ENCODE measurements at regions not wholly inside any gene's neighbourhood (a gene's known extent, or its start where the extent isn't known, plus 50 kb on each side); places are given as distances from the start of the nearest gene placed in this dataset.

DNA sequence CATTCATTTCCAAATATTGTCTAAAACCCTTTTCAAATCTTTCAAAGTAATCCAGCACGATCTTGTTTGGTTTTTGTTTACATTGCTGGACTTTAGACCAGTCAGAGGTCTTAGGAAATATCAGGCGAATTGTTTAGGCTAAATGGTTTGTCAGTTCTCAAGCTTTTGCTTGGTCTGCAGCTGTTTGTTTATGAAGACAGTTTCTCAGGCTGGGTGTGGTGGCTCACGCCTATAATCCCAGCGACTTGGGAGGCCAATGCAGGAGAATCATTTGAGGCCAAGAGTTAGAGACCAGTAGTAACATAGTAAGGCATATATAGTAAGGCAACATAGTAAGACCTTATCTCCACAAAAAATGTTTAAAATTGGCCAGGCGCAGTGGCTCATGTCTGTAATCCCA, 77.5 kb downstream of the DNTTIP2 start:
- TF ChIP-seq, protein P1, sequence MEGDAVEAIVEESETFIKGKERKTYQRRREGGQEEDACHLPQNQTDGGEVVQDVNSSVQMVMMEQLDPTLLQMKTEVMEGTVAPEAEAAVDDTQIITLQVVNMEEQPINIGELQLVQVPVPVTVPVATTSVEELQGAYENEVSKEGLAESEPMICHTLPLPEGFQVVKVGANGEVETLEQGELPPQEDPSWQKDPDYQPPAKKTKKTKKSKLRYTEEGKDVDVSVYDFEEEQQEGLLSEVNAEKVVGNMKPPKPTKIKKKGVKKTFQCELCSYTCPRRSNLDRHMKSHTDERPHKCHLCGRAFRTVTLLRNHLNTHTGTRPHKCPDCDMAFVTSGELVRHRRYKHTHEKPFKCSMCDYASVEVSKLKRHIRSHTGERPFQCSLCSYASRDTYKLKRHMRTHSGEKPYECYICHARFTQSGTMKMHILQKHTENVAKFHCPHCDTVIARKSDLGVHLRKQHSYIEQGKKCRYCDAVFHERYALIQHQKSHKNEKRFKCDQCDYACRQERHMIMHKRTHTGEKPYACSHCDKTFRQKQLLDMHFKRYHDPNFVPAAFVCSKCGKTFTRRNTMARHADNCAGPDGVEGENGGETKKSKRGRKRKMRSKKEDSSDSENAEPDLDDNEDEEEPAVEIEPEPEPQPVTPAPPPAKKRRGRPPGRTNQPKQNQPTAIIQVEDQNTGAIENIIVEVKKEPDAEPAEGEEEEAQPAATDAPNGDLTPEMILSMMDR (IDR thresholded peaks at IDR 0.05): no peak
- TF ChIP-seq POLR2A (IDR thresholded peaks at IDR 0.05): no peak
- TF ChIP-seq EP300 (IDR thresholded peaks at IDR 0.05): no peak
- peak in 1 of 3 donors; percentile 17 for TF ChIP-seq POLR2AphosphoS5 (IDR thresholded peaks at IDR 0.05)
